Breast epithelium (tissue), 4 donors: ENCODE measurements at regions not wholly inside any gene's neighbourhood (a gene's known extent, or its start where the extent isn't known, plus 50 kb on each side); places are given as distances from the start of the nearest gene placed in this dataset.

Source experiments
- DNase-seq, 2 donors: peaks; one replicate each; pipeline ENCODE4 v3.0.0-alpha.2; 2019; ENCODE audit warnings: low spot score in 2 of 2
- H3K27ac ChIP-seq, 2 donors: fragments of 200-600 bp; sonication (generic) in 1 of 2; one replicate each; pipeline ENCODE4 v1.5.1; 2016 to 2019; ENCODE audit warnings: mild to moderate bottlenecking in 1 of 2
- H3K27me3 ChIP-seq, 2 donors: fragments of 200-600 bp; sonication (generic) in 1 of 2; one replicate each; pipeline versions ENCODE4 v1.5.1 to v1.6.0; 2017 to 2019; ENCODE audit warnings: control low read depth in 1 of 2, mild to moderate bottlenecking in 1 of 2
- H3K36me3 ChIP-seq: fragments of 200-600 bp; one replicate; pipeline ENCODE4 v1.5.1; 2019
- H3K4me1 ChIP-seq, 2 donors: fragments of 200-600 bp; sonication (generic); one replicate each; pipeline ENCODE4 v1.5.1; 2016 to 2019; ENCODE audit warnings: control low read depth in 1 of 2
- H3K4me3 ChIP-seq, 3 donors: fragments of 200-600 bp; sonication (generic); 1 replicate in 2 of 3; 2 replicates in 1 of 3; pipeline ENCODE4 v1.5.1; 2016 to 2019; ENCODE audit warnings: mild to moderate bottlenecking in 3 of 3, moderate library complexity in 2 of 3
- H3K9me3 ChIP-seq, 2 donors: fragments of 200-600 bp; sonication (generic) in 1 of 2; one replicate each; pipeline ENCODE4 v1.5.1; 2016 to 2019; ENCODE audit warnings: control low read depth in 1 of 2
- POLR2A ChIP-seq: fragments of 450-650 bp; IDR thresholded peaks from one replicate; pipeline ENCODE4 v1.6.1; 2016; ENCODE audit warnings: antibody characterized with exemption, mild to moderate bottlenecking, moderate library complexity
- POLR2AphosphoS5 ChIP-seq, 3 donors: sonication (generic); formaldehyde crosslinking; IDR thresholded peaks; one replicate each; pipeline ENCODE4 v1.6.1; 2017; ENCODE audit warnings: antibody characterized with exemption in 3 of 3
- intact Hi-C: fragments of 100-400 bp; cut with DNase I; formaldehyde crosslinking; loops from one replicate; pipeline ENCODE4 v1.15.1; 2023; ENCODE audit warnings: low total_unique reads
- TF ChIP-seq, protein P1 (sequence below), 3 donors: fragments of 450-650 bp; IDR thresholded peaks; one replicate each; pipeline ENCODE4 v1.5.1; 2016 to 2017; ENCODE audit warnings: antibody characterized with exemption in 3 of 3, mild to moderate bottlenecking in 3 of 3, moderate library complexity in 3 of 3

DNA sequence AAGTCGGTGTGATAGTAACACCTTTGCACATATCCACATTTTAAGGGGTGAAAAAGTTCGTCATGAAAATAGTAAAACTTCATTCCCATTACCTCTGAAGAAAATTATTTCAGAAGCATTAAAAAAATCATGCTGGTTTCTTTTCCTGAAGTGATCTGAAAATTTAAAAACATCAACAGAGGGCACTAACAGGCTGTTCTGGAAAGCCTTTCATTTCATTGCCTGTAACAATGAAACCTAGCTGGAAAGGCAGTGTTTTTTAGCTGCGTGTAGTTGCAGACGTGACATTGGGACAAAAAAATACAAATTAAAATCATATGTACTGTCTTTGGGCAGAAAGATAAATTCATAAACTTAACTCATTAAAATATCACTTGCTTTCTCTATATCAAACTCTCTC lies 993.8 kb downstream of the GBE1 start:
- no peak for DNase-seq
- no peaks in the 10 kb centered on the region for H3K9me3 ChIP-seq
- no peaks in the 10 kb centered on the region for H3K36me3 ChIP-seq
- H3K4me3 ChIP-seq = no peak overlapping the region
- H3K27ac ChIP-seq = no peak overlapping the region
- intact Hi-C loops = no loop called here
- TF ChIP-seq POLR2AphosphoS5 (IDR thresholded peaks at IDR 0.05) (no peak), POLR2A (no peak)
- TF ChIP-seq, protein P1, sequence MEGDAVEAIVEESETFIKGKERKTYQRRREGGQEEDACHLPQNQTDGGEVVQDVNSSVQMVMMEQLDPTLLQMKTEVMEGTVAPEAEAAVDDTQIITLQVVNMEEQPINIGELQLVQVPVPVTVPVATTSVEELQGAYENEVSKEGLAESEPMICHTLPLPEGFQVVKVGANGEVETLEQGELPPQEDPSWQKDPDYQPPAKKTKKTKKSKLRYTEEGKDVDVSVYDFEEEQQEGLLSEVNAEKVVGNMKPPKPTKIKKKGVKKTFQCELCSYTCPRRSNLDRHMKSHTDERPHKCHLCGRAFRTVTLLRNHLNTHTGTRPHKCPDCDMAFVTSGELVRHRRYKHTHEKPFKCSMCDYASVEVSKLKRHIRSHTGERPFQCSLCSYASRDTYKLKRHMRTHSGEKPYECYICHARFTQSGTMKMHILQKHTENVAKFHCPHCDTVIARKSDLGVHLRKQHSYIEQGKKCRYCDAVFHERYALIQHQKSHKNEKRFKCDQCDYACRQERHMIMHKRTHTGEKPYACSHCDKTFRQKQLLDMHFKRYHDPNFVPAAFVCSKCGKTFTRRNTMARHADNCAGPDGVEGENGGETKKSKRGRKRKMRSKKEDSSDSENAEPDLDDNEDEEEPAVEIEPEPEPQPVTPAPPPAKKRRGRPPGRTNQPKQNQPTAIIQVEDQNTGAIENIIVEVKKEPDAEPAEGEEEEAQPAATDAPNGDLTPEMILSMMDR (IDR thresholded peaks at IDR 0.05) = no peak
- H3K4me1 ChIP-seq = no peaks in the 10 kb centered on the region
- H3K27me3 ChIP-seq = no peaks in the 10 kb centered on the region

DNA sequence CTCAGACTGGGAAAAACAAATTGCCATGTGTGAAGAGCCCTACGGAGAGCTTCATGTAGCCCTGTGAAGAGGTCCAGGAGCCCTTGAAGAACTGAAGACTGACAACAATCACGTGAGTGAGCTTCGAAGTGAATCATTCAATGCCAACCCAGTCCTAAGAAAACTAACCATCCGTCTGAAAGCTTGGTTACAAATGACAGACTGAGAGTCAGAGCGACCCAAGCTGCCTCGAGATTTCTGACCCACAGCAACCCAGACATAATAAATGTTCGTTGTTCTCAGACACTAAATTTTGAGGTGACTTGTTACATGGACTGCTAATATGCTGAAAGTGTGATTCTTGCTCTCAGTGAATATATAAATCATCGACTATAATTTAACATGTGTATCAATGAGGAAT lies 987.2 kb upstream of the ROBO1 start:
- Histone ChIP-seq H3K4me3 (no peak overlapping the region), H3K9me3 (no peaks in the 10 kb centered on the region), H3K27me3 (no peaks in the 10 kb centered on the region), H3K4me1 (no peaks in the 10 kb centered on the region), H3K27ac (no peak overlapping the region), H3K36me3 (no peaks in the 10 kb centered on the region)
- TF ChIP-seq, protein P1 (IDR thresholded peaks at IDR 0.05) = no peak
- no peak for TF ChIP-seq POLR2A
- no peak for TF ChIP-seq POLR2AphosphoS5 (IDR thresholded peaks at IDR 0.05)
- no peak for DNase-seq
- intact Hi-C loops = no loop called here

DNA sequence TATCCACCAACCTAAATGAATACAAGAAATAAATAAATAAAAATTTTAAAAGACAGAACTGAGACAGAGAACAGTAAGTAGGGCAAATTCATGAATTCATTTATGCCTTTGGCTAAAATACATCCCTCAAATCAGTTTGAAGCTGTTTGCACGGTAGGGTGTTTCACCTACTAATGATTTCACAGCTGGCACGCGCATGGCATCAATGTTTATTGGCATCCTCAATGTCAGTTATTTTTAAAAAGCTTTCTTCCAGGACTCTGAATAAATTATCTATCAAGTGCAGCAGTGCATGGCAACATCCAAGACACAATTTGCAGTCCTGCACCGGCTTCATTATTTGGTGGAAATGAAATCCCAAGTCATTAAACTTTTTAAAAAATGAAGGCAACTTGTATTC lies 985.2 kb upstream of the ROBO1 start:
- TF ChIP-seq, protein P1 (IDR thresholded peaks at IDR 0.05) = no peak
- no peak for TF ChIP-seq POLR2AphosphoS5 (IDR thresholded peaks at IDR 0.05)
- no peak for TF ChIP-seq POLR2A

DNA sequence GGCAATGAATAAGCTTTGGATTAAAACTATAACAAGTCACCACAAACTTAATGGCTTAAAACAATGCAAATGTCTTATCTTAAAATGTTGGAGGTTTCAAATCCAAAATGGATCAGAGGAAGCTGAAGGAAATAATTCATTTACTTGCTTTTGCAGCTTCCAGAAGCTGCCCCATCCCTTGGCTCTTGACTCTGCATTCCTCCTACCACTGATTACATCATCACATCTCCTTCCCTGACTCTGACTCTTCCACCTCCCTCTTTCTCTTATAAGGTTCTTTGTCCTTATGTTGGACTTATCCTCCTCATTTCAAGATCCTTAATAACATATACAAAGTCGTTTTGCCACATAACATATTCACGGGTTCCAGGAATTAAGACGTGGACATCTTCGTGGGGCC lies 982.8 kb upstream of the ROBO1 start:
- Histone ChIP-seq H3K9me3 (no peaks in the 10 kb centered on the region), H3K4me3 (no peak overlapping the region), H3K27me3 (no peaks in the 10 kb centered on the region), H3K36me3 (no peaks in the 10 kb centered on the region), H3K4me1 (no peaks in the 10 kb centered on the region), H3K27ac (no peak overlapping the region)
- intact Hi-C loops = no loop called here
- DNase-seq = no peak
- TF ChIP-seq, protein P1 (IDR thresholded peaks at IDR 0.05) = no peak
- no peak for TF ChIP-seq POLR2AphosphoS5 (IDR thresholded peaks at IDR 0.05)
- TF ChIP-seq POLR2A = no peak

More for the DNA sequence above, 985.2 kb upstream of the ROBO1 start:
- H3K9me3 ChIP-seq = no peaks in the 10 kb centered on the region
- H3K27ac ChIP-seq = no peak overlapping the region
- intact Hi-C loops = no loop called here
- H3K4me1 ChIP-seq = no peaks in the 10 kb centered on the region
- H3K4me3 ChIP-seq = no peak overlapping the region
- no peak for DNase-seq
- H3K27me3 ChIP-seq = no peaks in the 10 kb centered on the region
- no peaks in the 10 kb centered on the region for H3K36me3 ChIP-seq

DNA sequence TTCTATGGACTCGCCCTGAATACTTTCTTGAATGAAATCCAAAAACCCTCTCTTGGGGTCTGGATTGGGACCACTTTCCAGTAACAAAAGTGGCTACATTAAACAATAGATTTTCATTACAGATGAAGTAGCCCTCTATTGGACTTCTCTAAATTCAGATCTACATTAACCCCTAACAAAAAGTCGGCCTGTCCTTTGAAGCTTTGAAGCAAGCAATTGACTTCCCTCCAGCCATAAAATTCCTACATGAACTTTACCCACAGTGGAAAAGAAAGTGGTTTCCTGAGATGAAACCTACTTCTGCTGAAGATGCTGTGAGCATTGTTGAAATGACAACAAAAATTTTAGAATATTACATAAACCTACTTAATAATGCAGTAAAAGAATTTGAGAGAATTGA lies 967.1 kb upstream of the ROBO1 start:
- intact Hi-C loops = no loop called here
- Histone ChIP-seq H3K9me3 (no peaks in the 10 kb centered on the region), H3K4me3 (no peak overlapping the region), H3K4me1 (no peaks in the 10 kb centered on the region), H3K36me3 (no peaks in the 10 kb centered on the region), H3K27ac (no peak overlapping the region), H3K27me3 (no peaks in the 10 kb centered on the region)
- TF ChIP-seq POLR2AphosphoS5 (IDR thresholded peaks at IDR 0.05) = no peak
- TF ChIP-seq, protein P1 (IDR thresholded peaks at IDR 0.05) = no peak
- TF ChIP-seq POLR2A = no peak
- no peak for DNase-seq
